GM10266 (cell line): ENCODE measurements at regions not wholly inside any gene's neighbourhood (a gene's known extent, or its start where the extent isn't known, plus 50 kb on each side); places are given as distances from the start of the nearest gene placed in this dataset.
"Not testable (repeated sequence)": the region's sequence is repeated elsewhere in the genome, so short reads cannot be mapped to it uniquely, and the experiment has no call there.

Experiments
- DNase-seq: peaks from one replicate; pipeline ENCODE4 v3.0.0; 2012; ENCODE audit errors: extremely low spot score
- TF ChIP-seq, protein P1 (sequence below): IDR thresholded peaks from 2 replicates; pipeline ENCODE4 v1.5.1; 2012; ENCODE audit warnings: mild to moderate bottlenecking, low read depth; ENCODE audit not compliant: control insufficient read depth, insufficient read depth; ENCODE audit errors: missing control alignments

DNA sequence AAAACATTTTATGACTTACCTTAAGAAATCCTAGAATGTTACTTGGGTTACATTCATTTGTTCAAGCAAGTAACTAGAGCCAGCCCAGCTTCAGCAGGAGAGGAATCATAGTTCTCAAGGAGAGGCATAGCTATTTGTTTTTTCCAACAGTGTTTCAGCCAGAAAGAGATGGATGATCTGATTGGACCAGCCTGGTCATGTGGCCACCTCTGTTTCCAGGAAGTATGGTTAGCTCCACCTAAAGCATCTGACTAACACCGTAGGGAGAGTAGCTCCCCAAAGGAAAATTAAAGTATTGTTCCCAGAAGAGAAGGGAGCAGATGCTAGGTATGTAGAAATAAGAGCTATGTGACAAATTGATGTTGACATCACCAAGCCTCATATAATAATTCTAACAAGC, 417.1 kb downstream of the TAFA4 start:
- DNase-seq, result no peak
- TF ChIP-seq, protein P1, sequence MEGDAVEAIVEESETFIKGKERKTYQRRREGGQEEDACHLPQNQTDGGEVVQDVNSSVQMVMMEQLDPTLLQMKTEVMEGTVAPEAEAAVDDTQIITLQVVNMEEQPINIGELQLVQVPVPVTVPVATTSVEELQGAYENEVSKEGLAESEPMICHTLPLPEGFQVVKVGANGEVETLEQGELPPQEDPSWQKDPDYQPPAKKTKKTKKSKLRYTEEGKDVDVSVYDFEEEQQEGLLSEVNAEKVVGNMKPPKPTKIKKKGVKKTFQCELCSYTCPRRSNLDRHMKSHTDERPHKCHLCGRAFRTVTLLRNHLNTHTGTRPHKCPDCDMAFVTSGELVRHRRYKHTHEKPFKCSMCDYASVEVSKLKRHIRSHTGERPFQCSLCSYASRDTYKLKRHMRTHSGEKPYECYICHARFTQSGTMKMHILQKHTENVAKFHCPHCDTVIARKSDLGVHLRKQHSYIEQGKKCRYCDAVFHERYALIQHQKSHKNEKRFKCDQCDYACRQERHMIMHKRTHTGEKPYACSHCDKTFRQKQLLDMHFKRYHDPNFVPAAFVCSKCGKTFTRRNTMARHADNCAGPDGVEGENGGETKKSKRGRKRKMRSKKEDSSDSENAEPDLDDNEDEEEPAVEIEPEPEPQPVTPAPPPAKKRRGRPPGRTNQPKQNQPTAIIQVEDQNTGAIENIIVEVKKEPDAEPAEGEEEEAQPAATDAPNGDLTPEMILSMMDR, result no peak

DNA sequence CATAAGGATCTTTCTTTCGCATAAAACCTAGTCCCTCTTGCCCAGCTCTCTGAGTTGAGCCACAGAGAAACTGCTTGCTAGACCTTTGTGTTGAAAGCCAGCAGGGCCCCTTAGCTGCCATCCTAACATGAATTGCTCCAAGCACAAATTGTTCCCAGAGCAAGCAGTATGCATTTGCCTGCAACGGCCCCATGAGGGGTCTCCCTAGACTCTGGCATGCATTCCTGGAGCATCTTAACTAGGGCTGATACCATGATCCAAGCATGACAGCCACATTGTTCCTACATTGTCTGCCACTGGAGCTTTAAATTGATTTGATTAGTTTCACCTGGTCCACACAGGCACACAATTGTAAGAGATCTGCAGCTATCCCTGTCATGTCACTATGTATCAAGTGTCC, 428.1 kb downstream of the TAFA4 start:
- no peak for DNase-seq
- TF ChIP-seq, protein P1, result no peak

- DNase-seq, result not testable (repeated sequence)
These were observed 446.5 kb downstream of the TAFA4 start for GRCh38 chr3:68485845-68486244.

DNA sequence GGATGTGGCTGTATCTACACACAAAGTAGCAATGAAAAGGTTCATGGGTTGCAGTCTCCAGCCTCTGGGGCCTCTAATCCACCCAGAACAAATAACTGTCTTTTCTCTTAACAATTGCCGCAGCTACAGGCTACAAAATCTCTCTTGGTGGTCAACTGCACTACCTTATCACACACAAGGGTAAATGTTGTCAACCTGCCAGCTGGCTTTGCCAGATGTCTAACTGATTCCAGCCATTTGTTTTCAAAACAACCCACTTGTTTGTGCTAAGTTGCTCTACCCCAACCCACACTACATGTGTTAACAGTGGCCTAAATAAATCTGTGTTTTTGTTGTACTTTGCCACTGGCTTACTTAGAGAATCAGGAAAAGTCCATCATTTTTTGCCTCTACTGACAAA, 447.3 kb downstream of the TAFA4 start:
- DNase-seq, result no peak
- TF ChIP-seq, protein P1, result no peak

- TF ChIP-seq, protein P1, result no peak
- DNase-seq, result no peak
These were observed 448.7 kb downstream of the TAFA4 start for GRCh38 chr3:68483601-68484000.

DNA sequence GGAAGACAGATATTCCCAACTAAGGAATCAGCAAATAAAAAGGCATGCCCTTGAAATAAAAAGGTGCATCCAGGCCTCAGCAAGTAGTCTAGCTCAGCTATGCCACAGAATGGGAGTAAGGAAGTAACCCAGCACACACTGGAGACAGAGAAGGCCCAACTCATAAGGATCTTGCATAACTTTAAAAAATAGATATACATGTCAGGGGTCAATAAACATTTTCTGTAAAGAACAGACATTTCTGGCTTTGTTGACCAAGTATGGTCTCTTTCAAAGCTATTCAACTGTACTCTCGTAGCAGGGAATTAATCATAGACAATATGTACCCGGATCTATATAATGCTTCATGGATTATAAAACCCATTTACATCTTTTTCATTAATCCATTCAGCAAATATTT, 449.3 kb downstream of the TAFA4 start:
- DNase-seq, result no peak
- TF ChIP-seq, protein P1, result no peak

- DNase-seq, result no peak
- TF ChIP-seq, protein P1, result no peak
These were observed 449.8 kb downstream of the TAFA4 start for GRCh38 chr3:68482565-68482964.

DNA sequence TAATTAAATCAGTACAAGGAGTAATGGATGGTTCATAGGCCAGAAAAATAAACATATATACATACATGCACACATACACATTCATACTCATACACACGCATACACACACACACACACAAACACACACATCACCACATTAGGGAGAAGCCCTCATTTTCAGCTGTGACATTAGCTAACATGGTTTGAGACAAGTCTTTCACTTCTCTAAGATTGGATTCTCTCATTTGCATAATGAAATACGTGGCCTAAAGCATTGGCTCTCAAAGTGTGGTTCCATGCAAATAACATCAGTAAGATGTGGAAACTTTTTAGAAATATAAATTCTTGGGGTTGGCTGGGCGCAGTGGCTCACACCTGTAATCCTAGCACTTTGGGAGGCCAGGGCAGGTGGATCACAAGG, 452.6 kb downstream of the TAFA4 start:
- TF ChIP-seq, protein P1, result no peak
- no peak for DNase-seq
